SK-N-MC (cell line): ENCODE measurements at regions not wholly inside any gene's neighbourhood (a gene's known extent, or its start where the extent isn't known, plus 50 kb on each side); places are given as distances from the start of the nearest gene placed in this dataset.
"Not testable (repeated sequence)": the region's sequence is repeated elsewhere in the genome, so short reads cannot be mapped to it uniquely, and the experiment has no call there.

Source experiments
- EZH2 ChIP-seq: fragments of 200-600 bp; sonication (generic); IDR thresholded peaks from one replicate; pipeline ENCODE4 v1.6.1; 2017; ENCODE audit warnings: antibody characterized with exemption
- FOXP2 ChIP-seq: optimal IDR thresholded peaks from 2 replicates; pipeline ENCODE3; 2011; ENCODE audit warnings: mild to moderate bottlenecking, moderate library complexity; ENCODE audit not compliant: insufficient read depth; ENCODE audit errors: extremely low read length, control extremely low read depth
- POLR2AphosphoS5 ChIP-seq: IDR thresholded peaks from 2 replicates; pipeline ENCODE4 v1.6.1; 2012; ENCODE audit warnings: mild to moderate bottlenecking, low read depth, low read length, borderline replicate concordance

DNA sequence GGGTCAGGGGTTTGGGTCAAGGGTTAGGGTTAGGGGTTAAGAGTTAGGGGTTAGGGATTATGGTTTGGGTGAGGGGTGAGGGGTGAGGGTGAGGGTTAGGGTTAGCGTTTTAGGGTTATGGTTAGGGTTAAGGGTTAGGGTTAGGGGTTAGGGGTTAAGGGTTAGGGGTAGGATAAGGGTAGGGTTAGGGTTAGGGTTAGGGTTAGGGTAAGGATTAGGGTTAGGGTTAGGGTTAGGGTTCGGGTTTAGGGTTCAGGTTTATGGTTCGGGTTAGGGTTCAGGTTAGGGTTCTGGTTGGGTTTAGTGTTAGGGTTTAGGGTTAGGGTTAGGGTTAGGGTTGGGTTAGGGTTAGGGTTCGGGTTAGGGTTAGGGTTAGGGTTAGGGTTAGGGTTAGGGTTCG lies 213.1 kb downstream of the LMLN start:
- TF ChIP-seq EZH2, POLR2AphosphoS5, FOXP2: not testable (repeated sequence)
